ENCODE measurements at regions not wholly inside any gene's neighbourhood (a gene's known extent, or its start where the extent isn't known, plus 50 kb on each side); places are given as distances from the start of the nearest gene placed in this dataset.

DNA sequence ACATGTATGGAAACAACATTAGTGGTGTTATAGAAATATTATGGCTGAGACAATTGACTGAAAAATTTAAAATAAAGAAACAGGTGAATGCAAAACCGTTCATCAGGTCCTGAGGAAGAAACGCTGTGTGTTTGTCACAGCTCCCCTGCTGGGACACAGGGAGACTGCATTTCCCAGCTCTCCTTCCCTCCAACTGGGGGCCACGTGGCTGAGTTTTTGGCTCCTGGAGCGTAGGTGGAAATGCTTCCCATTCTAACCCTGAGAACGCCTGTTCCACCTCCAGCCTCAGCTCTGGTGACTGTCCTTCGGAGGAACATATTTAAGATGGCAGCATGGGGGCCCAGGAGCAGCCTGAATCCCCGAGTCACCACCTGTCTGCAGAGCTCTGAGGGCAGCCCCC lies 398.6 kb downstream of the BRD1 start:
- TF ChIP-seq ZFP41 (tag by site-specific recombination; IDR thresholded peaks at IDR 0.05; ENCODE audit: borderline replicate concordance), result no peak
- no peak for TF ChIP-seq ZNF514 (tag by site-specific recombination; IDR thresholded peaks at IDR 0.05)
- TF ChIP-seq ZNF341 (tag by site-specific recombination; IDR thresholded peaks at IDR 0.05; ENCODE audit: low read depth), result no peak
- no peak for TF ChIP-seq YY1 (tag by site-specific recombination; IDR thresholded peaks at IDR 0.05)
- TF ChIP-seq KLF16 (tag by site-specific recombination; IDR thresholded peaks at IDR 0.05), result no peak
- TF ChIP-seq ZNF174 (tag by site-specific recombination; IDR thresholded peaks at IDR 0.05), result no peak
- TF ChIP-seq WT1 (tag by site-specific recombination; IDR thresholded peaks at IDR 0.05), result no peak
- TF ChIP-seq BCL11A (tag by site-specific recombination; IDR thresholded peaks at IDR 0.05; ENCODE audit: low read depth), result no peak
- TF ChIP-seq ZNF830 (tag by site-specific recombination; IDR thresholded peaks at IDR 0.05; ENCODE audit: low read depth), result no peak
- ChIA-PET POLR2A (no interaction called here), CTCF (interaction anchor here (0.7 to 0.9 kb wide), 2 partner anchors 115 to 203 kb away, joined by 3 to 5 read pairs; no protein-coding TSS in a partner anchor)
- no peaks in the 10 kb centered on the region for H3K9me3 ChIP-seq (ENCODE audit: control insufficient read depth, insufficient read depth, low read depth, low read length)
- no peak overlapping the region for H3K4me3 ChIP-seq (ENCODE audit: low read depth, low read length)
- no peak overlapping the region for H3K27ac ChIP-seq (ENCODE audit: extremely low read depth, low read depth, low read length)
- no peaks in the 10 kb centered on the region for H3K36me3 ChIP-seq (ENCODE audit: control insufficient read depth in 2 of 2, insufficient read depth in 1 of 2, low read length in 2 of 2)
- H3K4me1 ChIP-seq (ENCODE audit: control insufficient read depth, insufficient read depth, low read length), result no peaks in the 10 kb centered on the region

- H3K9me3 ChIP-seq (ENCODE audit: control insufficient read depth, insufficient read depth, low read depth, low read length), result no peaks in the 10 kb centered on the region
Measured at GRCh38 chr22:49427941-49428340, 399.7 kb downstream of the BRD1 start.

GRCh38 chr22:49427341-49427740 lies 400.3 kb downstream of the BRD1 start:
- POLR2A ChIA-PET, result no interaction called here
- no peak for TF ChIP-seq ZNF140 (tag by site-specific recombination; IDR thresholded peaks at IDR 0.05)
- TF ChIP-seq GLI4 (tag by site-specific recombination; IDR thresholded peaks at IDR 0.05), result no peak
- no peak for TF ChIP-seq ZNF560 (tag by site-specific recombination; IDR thresholded peaks at IDR 0.05; ENCODE audit: borderline replicate concordance)
- TF ChIP-seq ZNF660 (tag by site-specific recombination; IDR thresholded peaks at IDR 0.05), result no peak
- TF ChIP-seq MYNN (tag by site-specific recombination; IDR thresholded peaks at IDR 0.05; ENCODE audit: borderline replicate concordance), result no peak
- no peak for TF ChIP-seq ZNF426 (tag by site-specific recombination; IDR thresholded peaks at IDR 0.05)
- TF ChIP-seq ZNF837 (tag by site-specific recombination; IDR thresholded peaks at IDR 0.05), result no peak
- TF ChIP-seq PATZ1 (tag by site-specific recombination; IDR thresholded peaks at IDR 0.05), result no peak
- TF ChIP-seq ZBTB26 (tag by site-specific recombination; optimal IDR thresholded peaks at IDR 0.05), result no peak
- TF ChIP-seq PRDM4 (tag by site-specific recombination; IDR thresholded peaks at IDR 0.05), result no peak
- no peak for TF ChIP-seq ZNF585B (tag by site-specific recombination; IDR thresholded peaks at IDR 0.05)
- TF ChIP-seq ZNF404 (tag by site-specific recombination; IDR thresholded peaks at IDR 0.05), result no peak
- no peak for TF ChIP-seq ZNF169 (tag by site-specific recombination; IDR thresholded peaks at IDR 0.05)

More at GRCh38 chr22:49427941-49428340, 399.7 kb downstream of the BRD1 start:
- TF ChIP-seq ZNF621 (tag by site-specific recombination; IDR thresholded peaks at IDR 0.05) (no peak), ZNF132 (tag by site-specific recombination; IDR thresholded peaks at IDR 0.05; ENCODE audit: borderline replicate concordance) (no peak), ZNF530 (tag by site-specific recombination; IDR thresholded peaks at IDR 0.05; ENCODE audit: low read depth) (no peak), SALL2 (tag by site-specific recombination; IDR thresholded peaks at IDR 0.05; ENCODE audit: borderline replicate concordance) (no peak), ZFP37 (tag by site-specific recombination; IDR thresholded peaks at IDR 0.05) (no peak), ZNF510 (tag by site-specific recombination; IDR thresholded peaks at IDR 0.05; ENCODE audit: insufficient replicate concordance) (no peak), ZBTB26 (tag by site-specific recombination; optimal IDR thresholded peaks at IDR 0.05) (no peak), GLIS2 (tag by site-specific recombination; IDR thresholded peaks at IDR 0.05) (no peak), ZNF529 (tag by site-specific recombination; IDR thresholded peaks at IDR 0.05; ENCODE audit: insufficient replicate concordance) (no peak)
- CTCF ChIA-PET, result interaction anchor here (0.5 kb wide), 2 partner anchors 110 to 283 kb away, joined by 3 to 6 read pairs; no protein-coding TSS in a partner anchor
- no peak overlapping the region for H3K27ac ChIP-seq (ENCODE audit: extremely low read depth, low read depth, low read length)
- POLR2A ChIA-PET, result no interaction called here
- H3K4me3 ChIP-seq (ENCODE audit: low read depth, low read length), result no peak overlapping the region
- H3K36me3 ChIP-seq (ENCODE audit: control insufficient read depth in 2 of 2, insufficient read depth in 1 of 2, low read length in 2 of 2), result no peaks in the 10 kb centered on the region
- H3K4me1 ChIP-seq (ENCODE audit: control insufficient read depth, insufficient read depth, low read length), result no peaks in the 10 kb centered on the region

More at GRCh38 chr22:49427341-49427740, 400.3 kb downstream of the BRD1 start:
- no peak overlapping the region for H3K27ac ChIP-seq (ENCODE audit: extremely low read depth, low read depth, low read length)
- H3K4me1 ChIP-seq (ENCODE audit: control insufficient read depth, insufficient read depth, low read length), result no peaks in the 10 kb centered on the region
- no peak overlapping the region for H3K4me3 ChIP-seq (ENCODE audit: low read depth, low read length)
- no peaks in the 10 kb centered on the region for H3K9me3 ChIP-seq (ENCODE audit: control insufficient read depth, insufficient read depth, low read depth, low read length)
- no peaks in the 10 kb centered on the region for H3K36me3 ChIP-seq (ENCODE audit: control insufficient read depth in 2 of 2, insufficient read depth in 1 of 2, low read length in 2 of 2)
- CTCF ChIA-PET, result interaction anchor here (0.5 kb wide), 1 partner anchor 284 kb away, joined by 3 read pairs; no protein-coding TSS in a partner anchor
